ENCODE measurements at regions not wholly inside any gene's neighbourhood (a gene's known extent, or its start where the extent isn't known, plus 50 kb on each side); places are given as distances from the start of the nearest gene placed in this dataset.

DNA sequence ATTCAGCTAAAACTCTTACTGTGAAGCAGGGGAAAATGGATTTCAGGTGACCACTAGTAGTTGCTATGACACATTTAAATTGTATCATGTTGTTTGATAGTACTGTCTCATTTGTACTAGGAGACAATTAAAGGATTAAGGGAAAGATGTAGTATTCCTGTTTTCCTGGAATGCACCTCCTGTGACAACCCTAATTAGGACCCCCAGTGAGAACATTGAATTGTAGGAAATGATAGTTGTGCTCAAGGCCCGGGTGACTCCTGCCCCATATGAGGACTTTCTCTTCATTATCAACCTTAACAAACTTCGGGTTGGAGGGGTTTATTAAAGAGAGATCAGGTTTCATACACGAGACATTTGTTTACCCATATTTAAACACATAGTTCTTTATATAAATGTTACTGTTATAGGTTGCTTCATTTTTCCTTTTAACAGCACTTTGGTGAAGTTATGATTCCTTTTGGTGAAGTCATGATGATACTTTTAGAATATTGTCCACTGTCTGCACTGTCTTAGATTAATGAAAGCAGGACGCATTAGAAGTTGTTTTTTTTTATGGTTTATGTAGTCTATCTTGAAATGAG is 392.6 kb upstream of the NAALADL2 start:
- no peaks in the 10 kb centered on the region for H3K27me3 ChIP-seq (ENCODE audit: insufficient read depth, low read length)
- H4K20me1 ChIP-seq (ENCODE audit: insufficient read depth, low read length): no peaks in the 10 kb centered on the region
- no peak overlapping the region for H2AFZ ChIP-seq (ENCODE audit: low read length)
- no peak overlapping the region for H3K4me3 ChIP-seq (ENCODE audit: insufficient read depth, low read length)
- no peak for DNase-seq (ENCODE audit: insufficient read length, low spot score, missing footprints)
- TF ChIP-seq, protein P1, sequence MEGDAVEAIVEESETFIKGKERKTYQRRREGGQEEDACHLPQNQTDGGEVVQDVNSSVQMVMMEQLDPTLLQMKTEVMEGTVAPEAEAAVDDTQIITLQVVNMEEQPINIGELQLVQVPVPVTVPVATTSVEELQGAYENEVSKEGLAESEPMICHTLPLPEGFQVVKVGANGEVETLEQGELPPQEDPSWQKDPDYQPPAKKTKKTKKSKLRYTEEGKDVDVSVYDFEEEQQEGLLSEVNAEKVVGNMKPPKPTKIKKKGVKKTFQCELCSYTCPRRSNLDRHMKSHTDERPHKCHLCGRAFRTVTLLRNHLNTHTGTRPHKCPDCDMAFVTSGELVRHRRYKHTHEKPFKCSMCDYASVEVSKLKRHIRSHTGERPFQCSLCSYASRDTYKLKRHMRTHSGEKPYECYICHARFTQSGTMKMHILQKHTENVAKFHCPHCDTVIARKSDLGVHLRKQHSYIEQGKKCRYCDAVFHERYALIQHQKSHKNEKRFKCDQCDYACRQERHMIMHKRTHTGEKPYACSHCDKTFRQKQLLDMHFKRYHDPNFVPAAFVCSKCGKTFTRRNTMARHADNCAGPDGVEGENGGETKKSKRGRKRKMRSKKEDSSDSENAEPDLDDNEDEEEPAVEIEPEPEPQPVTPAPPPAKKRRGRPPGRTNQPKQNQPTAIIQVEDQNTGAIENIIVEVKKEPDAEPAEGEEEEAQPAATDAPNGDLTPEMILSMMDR (IDR thresholded peaks at IDR 0.05; ENCODE audit: extremely low read depth, low read depth, low read length): no peak
- no peak overlapping the region for H3K27ac ChIP-seq (ENCODE audit: low read depth, low read length)
- no peaks in the 10 kb centered on the region for H3K9me3 ChIP-seq (ENCODE audit: low read depth, low read length)
- H3K36me3 ChIP-seq (ENCODE audit: insufficient read depth, low read length): no peaks in the 10 kb centered on the region
- H3K4me1 ChIP-seq (ENCODE audit: insufficient read depth, low read length): no peaks in the 10 kb centered on the region
- no peak overlapping the region for H3K4me2 ChIP-seq (ENCODE audit: insufficient read depth, low read length)
- H3K79me2 ChIP-seq (ENCODE audit: insufficient read depth, low read length): peaks cover 2% of the 10 kb centered on the region

DNA sequence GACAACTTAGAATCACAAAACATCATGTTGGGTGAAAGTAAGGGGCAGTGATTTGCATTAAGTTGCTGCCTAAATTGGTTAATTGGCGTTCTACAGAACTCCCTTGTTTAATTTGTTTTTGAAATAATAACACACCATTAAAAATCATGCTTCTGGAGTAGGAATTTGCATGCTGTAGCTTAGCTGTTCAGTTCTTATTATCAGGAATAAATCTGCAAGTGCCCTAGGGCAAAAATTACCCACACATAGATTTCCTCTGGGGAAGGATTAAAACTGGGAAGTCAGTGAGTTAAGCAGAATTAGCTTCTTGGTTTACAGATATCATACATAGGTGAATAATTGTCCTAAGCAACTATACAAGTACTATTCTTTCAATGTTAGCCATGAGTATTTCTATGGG is 381.6 kb upstream of the NAALADL2 start:
- TF ChIP-seq, protein P1 (IDR thresholded peaks at IDR 0.05; ENCODE audit: extremely low read depth, low read depth, low read length): no peak
- Histone ChIP-seq H3K4me3 (ENCODE audit: insufficient read depth, low read length) (no peak overlapping the region), H3K79me2 (ENCODE audit: insufficient read depth, low read length) (peaks cover 2% of the 10 kb centered on the region), H4K20me1 (ENCODE audit: insufficient read depth, low read length) (no peaks in the 10 kb centered on the region), H3K27me3 (ENCODE audit: insufficient read depth, low read length) (no peaks in the 10 kb centered on the region), H3K9me3 (ENCODE audit: low read depth, low read length) (no peaks in the 10 kb centered on the region), H3K27ac (ENCODE audit: low read depth, low read length) (no peak overlapping the region), H3K36me3 (ENCODE audit: insufficient read depth, low read length) (no peaks in the 10 kb centered on the region), H2AFZ (ENCODE audit: low read length) (no peak overlapping the region), H3K4me2 (ENCODE audit: insufficient read depth, low read length) (no peak overlapping the region), H3K4me1 (ENCODE audit: insufficient read depth, low read length) (no peaks in the 10 kb centered on the region)
- DNase-seq (ENCODE audit: insufficient read length, low spot score, missing footprints): no peak

DNA sequence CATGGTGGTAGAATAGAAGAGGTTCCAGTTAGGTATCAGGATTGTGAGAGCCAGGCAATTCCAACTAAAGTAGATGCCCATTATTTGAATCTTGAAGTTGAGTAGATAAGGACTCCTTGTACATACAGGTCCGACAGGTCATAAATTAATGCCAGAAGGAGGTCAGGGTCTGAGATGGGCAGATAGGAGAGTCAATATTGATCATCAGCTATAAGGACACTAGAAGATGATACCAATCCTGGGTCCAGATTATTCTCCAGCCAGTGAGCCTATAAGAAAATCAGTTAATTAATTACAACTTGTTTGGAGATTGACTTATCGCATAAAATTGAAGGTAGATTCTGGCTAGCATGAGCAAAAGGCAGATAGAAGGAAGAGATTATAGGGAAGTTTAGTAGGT is 378.4 kb upstream of the NAALADL2 start:
- H3K36me3 ChIP-seq (ENCODE audit: insufficient read depth, low read length): no peaks in the 10 kb centered on the region
- H3K4me1 ChIP-seq (ENCODE audit: insufficient read depth, low read length): no peaks in the 10 kb centered on the region
- H4K20me1 ChIP-seq (ENCODE audit: insufficient read depth, low read length): no peaks in the 10 kb centered on the region
- no peaks in the 10 kb centered on the region for H3K27me3 ChIP-seq (ENCODE audit: insufficient read depth, low read length)
- H3K9me3 ChIP-seq (ENCODE audit: low read depth, low read length): no peaks in the 10 kb centered on the region
- no peak overlapping the region for H3K4me2 ChIP-seq (ENCODE audit: insufficient read depth, low read length)
- no peak overlapping the region for H2AFZ ChIP-seq (ENCODE audit: low read length)
- TF ChIP-seq, protein P1 (IDR thresholded peaks at IDR 0.05; ENCODE audit: extremely low read depth, low read depth, low read length): no peak
- H3K79me2 ChIP-seq (ENCODE audit: insufficient read depth, low read length): peaks cover 5% of the 10 kb centered on the region
- no peak for DNase-seq (ENCODE audit: insufficient read length, low spot score, missing footprints)
- H3K27ac ChIP-seq (ENCODE audit: low read depth, low read length): no peak overlapping the region
- H3K4me3 ChIP-seq (ENCODE audit: insufficient read depth, low read length): no peak overlapping the region

DNA sequence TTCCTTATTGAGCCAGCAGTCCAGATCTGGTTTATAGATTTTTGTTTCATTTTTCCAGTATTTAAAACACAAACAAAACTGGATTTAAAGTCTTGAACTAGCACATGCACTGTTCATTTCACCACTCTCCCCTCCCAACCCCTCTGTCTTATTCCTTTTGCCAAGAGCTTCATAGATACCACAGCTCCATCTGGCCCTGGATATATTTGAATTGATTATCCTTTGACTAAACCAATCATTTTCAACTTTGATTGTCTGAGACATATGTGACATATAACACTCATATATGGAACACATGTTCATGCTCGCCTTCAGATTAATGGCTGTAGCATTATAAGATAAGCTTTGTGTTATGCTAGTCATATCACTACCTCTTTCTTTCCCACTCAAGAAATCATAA is 376.6 kb upstream of the NAALADL2 start:
- Histone ChIP-seq H4K20me1 (ENCODE audit: insufficient read depth, low read length) (no peaks in the 10 kb centered on the region), H2AFZ (ENCODE audit: low read length) (no peak overlapping the region), H3K4me1 (ENCODE audit: insufficient read depth, low read length) (no peaks in the 10 kb centered on the region), H3K27ac (ENCODE audit: low read depth, low read length) (no peak overlapping the region), H3K9me3 (ENCODE audit: low read depth, low read length) (no peaks in the 10 kb centered on the region), H3K4me3 (ENCODE audit: insufficient read depth, low read length) (no peak overlapping the region), H3K79me2 (ENCODE audit: insufficient read depth, low read length) (peaks cover 8% of the 10 kb centered on the region), H3K36me3 (ENCODE audit: insufficient read depth, low read length) (no peaks in the 10 kb centered on the region), H3K4me2 (ENCODE audit: insufficient read depth, low read length) (no peak overlapping the region), H3K27me3 (ENCODE audit: insufficient read depth, low read length) (no peaks in the 10 kb centered on the region)
- DNase-seq (ENCODE audit: insufficient read length, low spot score, missing footprints): no peak
- TF ChIP-seq, protein P1 (IDR thresholded peaks at IDR 0.05; ENCODE audit: extremely low read depth, low read depth, low read length): no peak
